Spinal cord (tissue), 9 donors: ENCODE measurements at regions not wholly inside any gene's neighbourhood (a gene's known extent, or its start where the extent isn't known, plus 50 kb on each side); places are given as distances from the start of the nearest gene placed in this dataset.

ENCODE experiments used
- DNase-seq, 6 donors: peaks; one replicate each; pipeline versions ENCODE4 v3.0.0 to v3.0.0-alpha.2; 2013 to 2015; ENCODE audit warnings: low spot score in 6 of 6, low read depth in 4 of 6
- H3K27ac ChIP-seq: one replicate; pipeline ENCODE4 v1.5.1; 2013; ENCODE audit warnings: low read depth, low read length, control low read depth
- H3K27me3 ChIP-seq: one replicate; pipeline ENCODE4 v1.6.1; 2013; ENCODE audit warnings: low read length; ENCODE audit not compliant: control insufficient read depth, insufficient read depth
- H3K36me3 ChIP-seq: one replicate; pipeline ENCODE4 v1.6.1; 2013; ENCODE audit warnings: low read length; ENCODE audit not compliant: control insufficient read depth, insufficient read depth
- H3K4me1 ChIP-seq: one replicate; pipeline ENCODE4 v1.6.1; 2013; ENCODE audit warnings: low read length; ENCODE audit not compliant: control insufficient read depth, insufficient read depth
- H3K4me3 ChIP-seq: one replicate; pipeline ENCODE4 v1.5.1; 2013; ENCODE audit warnings: low read depth, low read length, control low read depth
- H3K9me3 ChIP-seq: one replicate; pipeline ENCODE4 v1.6.1; 2013; ENCODE audit warnings: low read length; ENCODE audit not compliant: control insufficient read depth, insufficient read depth
- WGBS: methylation state at CpG from one replicate; pipeline ENCODE4 v1.1.5; 2013; ENCODE audit warnings: missing lambda C conversion rate; ENCODE audit not compliant: insufficient coverage; 5-methylcytosine and 5-hydroxymethylcytosine counted together
- donor health status: healthy.

DNA sequence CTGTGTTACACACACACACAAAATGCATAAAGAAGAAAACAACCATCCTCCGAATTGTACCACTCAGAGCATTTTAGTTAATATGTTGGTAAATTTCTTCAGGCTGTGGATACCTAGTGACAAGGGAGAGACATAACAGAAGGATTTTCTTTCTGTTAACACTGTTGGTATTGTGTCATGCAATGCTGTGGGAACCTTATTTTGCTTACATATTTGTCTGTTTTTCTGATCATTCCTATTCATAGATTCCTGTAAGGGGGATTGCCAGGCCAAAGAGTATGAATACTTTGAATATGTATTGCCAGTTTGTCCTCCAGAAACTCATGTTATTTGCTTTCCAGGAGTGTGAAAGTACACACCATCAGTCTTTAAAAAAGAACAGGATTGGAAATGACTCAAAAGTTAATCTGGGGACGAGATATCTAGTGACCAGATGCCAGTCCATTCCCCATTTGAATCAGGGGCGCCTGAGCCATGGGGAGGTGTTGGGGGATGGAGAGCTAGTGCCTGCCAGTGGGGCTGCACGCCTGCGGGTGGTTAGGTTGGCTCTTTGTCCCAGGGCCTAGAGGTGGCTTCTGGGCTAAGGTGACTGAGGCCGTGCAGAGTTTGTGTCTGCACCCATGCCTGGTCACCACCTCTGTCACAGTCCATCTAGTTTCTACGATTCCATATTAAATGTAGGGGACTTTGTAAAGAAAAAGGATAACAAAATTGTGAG is 142.0 kb downstream of the PTPN20 start:
- 75% methylated on average over 2 of the region's 7 CpGs for WGBS
- Histone ChIP-seq H3K9me3 (no peaks in the 10 kb centered on the region), H3K27me3 (no peaks in the 10 kb centered on the region), H3K4me1 (peaks cover 9% of the 10 kb centered on the region), H3K4me3 (no peak overlapping the region), H3K27ac (no peak overlapping the region), H3K36me3 (no peaks in the 10 kb centered on the region)
- no peak for DNase-seq

- H3K9me3 ChIP-seq: no peaks in the 10 kb centered on the region
- WGBS: 100% methylated on average over 2 of the region's 2 CpGs
- no peaks in the 10 kb centered on the region for H3K36me3 ChIP-seq
- no peaks in the 10 kb centered on the region for H3K27me3 ChIP-seq
- no peak overlapping the region for H3K4me3 ChIP-seq
- no peak for DNase-seq
- H3K27ac ChIP-seq: no peak overlapping the region
- peaks cover 4% of the 10 kb centered on the region for H3K4me1 ChIP-seq
Observed at GRCh38 chr10:47054974-47055373, 143.7 kb downstream of the PTPN20 start.

- no peak for DNase-seq
- no peak overlapping the region for H3K27ac ChIP-seq
- peaks cover 4% of the 10 kb centered on the region for H3K4me1 ChIP-seq
- no peaks in the 10 kb centered on the region for H3K36me3 ChIP-seq
- WGBS: 79% methylated on average over 10 of the region's 10 CpGs
- H3K27me3 ChIP-seq: no peaks in the 10 kb centered on the region
- no peaks in the 10 kb centered on the region for H3K9me3 ChIP-seq
- no peak overlapping the region for H3K4me3 ChIP-seq
Observed at GRCh38 chr10:47055386-47056246, 144.4 kb downstream of the PTPN20 start.

DNA sequence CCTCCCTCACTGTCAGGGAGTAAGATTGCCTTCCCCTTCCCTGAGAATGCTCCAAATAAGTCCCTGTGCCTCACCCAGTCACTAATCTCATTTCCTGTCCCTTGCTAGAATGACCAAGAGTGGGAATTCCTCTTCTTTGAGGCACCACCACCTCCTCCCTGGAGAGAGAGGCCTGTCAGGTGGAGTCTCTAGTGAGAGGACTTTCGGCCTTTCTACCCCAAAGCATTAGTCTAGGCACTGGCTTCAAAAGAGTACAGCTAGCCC is 145.0 kb downstream of the PTPN20 start:
- DNase-seq: no peak
- WGBS: 100% methylated on average over 1 of the region's 1 CpG
- no peaks in the 10 kb centered on the region for H3K36me3 ChIP-seq
- H3K27me3 ChIP-seq: no peaks in the 10 kb centered on the region
- no peak overlapping the region for H3K4me3 ChIP-seq
- no peaks in the 10 kb centered on the region for H3K9me3 ChIP-seq
- peaks cover 4% of the 10 kb centered on the region for H3K4me1 ChIP-seq
- H3K27ac ChIP-seq: no peak overlapping the region

- Histone ChIP-seq H3K27ac (no peak overlapping the region), H3K4me1 (peaks cover 4% of the 10 kb centered on the region), H3K36me3 (no peaks in the 10 kb centered on the region), H3K9me3 (no peaks in the 10 kb centered on the region), H3K4me3 (no peak overlapping the region), H3K27me3 (no peaks in the 10 kb centered on the region)
- WGBS: 92% methylated on average over 5 of the region's 6 CpGs
- DNase-seq: no peak
Observed at GRCh38 chr10:47057471-47057870, 146.2 kb downstream of the PTPN20 start.

- H3K27me3 ChIP-seq: no peaks in the 10 kb centered on the region
- H3K27ac ChIP-seq: no peak overlapping the region
- H3K4me1 ChIP-seq: peaks cover 4% of the 10 kb centered on the region
- 87% methylated on average over 9 of the region's 9 CpGs for WGBS
- no peaks in the 10 kb centered on the region for H3K36me3 ChIP-seq
- no peak for DNase-seq
- no peaks in the 10 kb centered on the region for H3K9me3 ChIP-seq
- H3K4me3 ChIP-seq: no peak overlapping the region
Observed at GRCh38 chr10:47058032-47058702, 146.9 kb downstream of the PTPN20 start.

DNA sequence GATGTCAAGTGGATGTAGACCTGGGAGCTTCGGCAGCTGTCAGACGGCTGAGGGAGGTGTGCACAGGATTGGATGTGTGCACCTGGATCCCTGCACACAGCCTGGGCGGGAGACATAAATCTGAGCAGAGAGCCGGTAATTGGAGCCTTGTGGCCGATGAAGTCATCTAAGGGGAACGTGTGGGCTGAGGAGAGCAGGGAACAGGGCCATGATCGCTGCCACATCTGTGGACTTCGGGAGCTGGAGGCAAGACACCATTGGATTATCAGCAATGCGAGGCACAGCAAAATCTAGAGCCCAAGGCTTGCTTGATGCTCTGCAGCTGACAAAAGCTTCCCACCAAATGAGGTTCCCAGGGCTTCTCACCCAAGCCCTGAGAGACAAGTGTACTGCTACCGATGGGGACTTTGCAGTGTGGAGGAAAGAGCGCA is 147.7 kb downstream of the PTPN20 start:
- no peak overlapping the region for H3K27ac ChIP-seq
- 95% methylated on average over 11 of the region's 11 CpGs for WGBS
- H3K4me1 ChIP-seq: peaks cover 4% of the 10 kb centered on the region
- no peaks in the 10 kb centered on the region for H3K36me3 ChIP-seq
- DNase-seq: no peak
- no peaks in the 10 kb centered on the region for H3K9me3 ChIP-seq
- H3K27me3 ChIP-seq: no peaks in the 10 kb centered on the region
- H3K4me3 ChIP-seq: no peak overlapping the region

- no peaks in the 10 kb centered on the region for H3K36me3 ChIP-seq
- peaks cover 4% of the 10 kb centered on the region for H3K4me1 ChIP-seq
- H3K27ac ChIP-seq: no peak overlapping the region
- no peak overlapping the region for H3K4me3 ChIP-seq
- WGBS: 91% methylated on average over 11 of the region's 15 CpGs
- no peaks in the 10 kb centered on the region for H3K9me3 ChIP-seq
- H3K27me3 ChIP-seq: no peaks in the 10 kb centered on the region
- DNase-seq: no peak
Observed at GRCh38 chr10:47059606-47060311, 148.5 kb downstream of the PTPN20 start.

- no peak for DNase-seq
- H3K4me1 ChIP-seq: peaks cover 4% of the 10 kb centered on the region
- H3K27ac ChIP-seq: no peak overlapping the region
- no peaks in the 10 kb centered on the region for H3K36me3 ChIP-seq
- H3K27me3 ChIP-seq: no peaks in the 10 kb centered on the region
- no peaks in the 10 kb centered on the region for H3K9me3 ChIP-seq
- H3K4me3 ChIP-seq: no peak overlapping the region
- 90% methylated on average over 4 of the region's 5 CpGs for WGBS
Observed at GRCh38 chr10:47060356-47060755, 149.1 kb downstream of the PTPN20 start.
